ENCODE measurements at regions not wholly inside any gene's neighbourhood (a gene's known extent, or its start where the extent isn't known, plus 50 kb on each side); places are given as distances from the start of the nearest gene placed in this dataset.
"Not testable (repeated sequence)": the region's sequence is repeated elsewhere in the genome, so short reads cannot be mapped to it uniquely, and the experiment has no call there.

- H3K27ac Mint-ChIP-seq = no peak overlapping the region
- no peaks in the 10 kb centered on the region for H3K4me1 Mint-ChIP-seq
- H3K4me3 Mint-ChIP-seq = no peak overlapping the region
- peaks cover 9% of the 10 kb centered on the region for H3K27me3 Mint-ChIP-seq (ENCODE audit: low read depth, poor library complexity)
- no peaks in the 10 kb centered on the region for H3K9me3 Mint-ChIP-seq
- TF ChIP-seq, protein P1, sequence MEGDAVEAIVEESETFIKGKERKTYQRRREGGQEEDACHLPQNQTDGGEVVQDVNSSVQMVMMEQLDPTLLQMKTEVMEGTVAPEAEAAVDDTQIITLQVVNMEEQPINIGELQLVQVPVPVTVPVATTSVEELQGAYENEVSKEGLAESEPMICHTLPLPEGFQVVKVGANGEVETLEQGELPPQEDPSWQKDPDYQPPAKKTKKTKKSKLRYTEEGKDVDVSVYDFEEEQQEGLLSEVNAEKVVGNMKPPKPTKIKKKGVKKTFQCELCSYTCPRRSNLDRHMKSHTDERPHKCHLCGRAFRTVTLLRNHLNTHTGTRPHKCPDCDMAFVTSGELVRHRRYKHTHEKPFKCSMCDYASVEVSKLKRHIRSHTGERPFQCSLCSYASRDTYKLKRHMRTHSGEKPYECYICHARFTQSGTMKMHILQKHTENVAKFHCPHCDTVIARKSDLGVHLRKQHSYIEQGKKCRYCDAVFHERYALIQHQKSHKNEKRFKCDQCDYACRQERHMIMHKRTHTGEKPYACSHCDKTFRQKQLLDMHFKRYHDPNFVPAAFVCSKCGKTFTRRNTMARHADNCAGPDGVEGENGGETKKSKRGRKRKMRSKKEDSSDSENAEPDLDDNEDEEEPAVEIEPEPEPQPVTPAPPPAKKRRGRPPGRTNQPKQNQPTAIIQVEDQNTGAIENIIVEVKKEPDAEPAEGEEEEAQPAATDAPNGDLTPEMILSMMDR (IDR thresholded peaks at IDR 0.05) = no peak
- H3K36me3 Mint-ChIP-seq (ENCODE audit: low read depth) = no peaks in the 10 kb centered on the region
- no peak for DNase-seq
These were observed 86.3 kb downstream of the GYPE start for GRCh38 chr4:143819029-143819428.

- not testable (repeated sequence) for DNase-seq; H3K27ac Mint-ChIP-seq; H3K4me1 Mint-ChIP-seq; H3K36me3 Mint-ChIP-seq (ENCODE audit: low read depth); H3K9me3 Mint-ChIP-seq; H3K4me3 Mint-ChIP-seq; H3K27me3 Mint-ChIP-seq (ENCODE audit: low read depth, poor library complexity)
These were observed 87.5 kb downstream of the GYPE start for GRCh38 chr4:143817866-143818265.

- H3K4me3 Mint-ChIP-seq; DNase-seq; H3K4me1 Mint-ChIP-seq; H3K9me3 Mint-ChIP-seq; H3K36me3 Mint-ChIP-seq (ENCODE audit: low read depth); H3K27me3 Mint-ChIP-seq (ENCODE audit: low read depth, poor library complexity); H3K27ac Mint-ChIP-seq: not testable (repeated sequence)
These were observed 90.0 kb downstream of the GYPE start for GRCh38 chr4:143815375-143815774.

DNA sequence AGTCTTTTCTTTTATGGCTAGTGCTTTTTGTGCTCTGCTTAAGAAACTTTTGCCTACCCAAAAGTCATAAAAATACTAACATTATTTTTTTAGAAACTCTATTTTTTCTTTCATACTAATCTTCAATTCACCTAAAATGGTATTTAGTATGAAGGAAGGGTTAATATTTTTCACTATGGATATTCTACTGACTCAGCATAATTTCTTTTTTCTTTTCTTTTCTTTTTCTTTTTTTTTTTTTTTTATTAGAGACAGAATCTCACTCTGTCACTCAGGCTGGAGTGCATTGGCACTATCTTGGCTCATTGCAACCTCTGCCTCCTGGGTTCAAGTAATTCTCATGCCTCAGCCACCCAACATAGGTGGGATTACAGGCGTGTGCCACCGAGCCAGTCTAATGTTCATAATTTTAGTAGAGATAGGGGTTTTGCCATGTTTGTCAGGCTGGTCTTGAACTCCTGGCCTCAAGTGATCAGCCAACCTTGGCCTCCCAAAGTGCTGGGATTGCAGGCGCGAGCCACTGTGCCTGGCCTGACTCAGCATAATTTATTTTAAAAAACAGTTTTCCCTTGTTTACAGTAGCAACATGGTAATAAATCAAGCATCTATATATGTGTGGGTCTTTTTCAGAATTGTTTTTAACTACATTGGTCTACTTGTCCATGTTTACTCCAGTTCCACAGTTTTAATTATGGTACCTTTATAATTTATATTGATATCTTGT is 91.8 kb downstream of the GYPE start:
- not testable (repeated sequence) for H3K4me3 Mint-ChIP-seq; H3K36me3 Mint-ChIP-seq (ENCODE audit: low read depth); H3K4me1 Mint-ChIP-seq; H3K9me3 Mint-ChIP-seq; H3K27ac Mint-ChIP-seq; H3K27me3 Mint-ChIP-seq (ENCODE audit: low read depth, poor library complexity); DNase-seq

GRCh38 chr4:143791693-143792092 is 91.2 kb upstream of the FREM3 start:
- DNase-seq; H3K9me3 Mint-ChIP-seq; H3K27me3 Mint-ChIP-seq (ENCODE audit: low read depth, poor library complexity); H3K4me1 Mint-ChIP-seq; H3K4me3 Mint-ChIP-seq; H3K27ac Mint-ChIP-seq; H3K36me3 Mint-ChIP-seq (ENCODE audit: low read depth): not testable (repeated sequence)

GRCh38 chr4:143790425-143790824 is 90.0 kb upstream of the FREM3 start:
- not testable (repeated sequence) for DNase-seq; H3K4me1 Mint-ChIP-seq; H3K4me3 Mint-ChIP-seq; H3K9me3 Mint-ChIP-seq; H3K36me3 Mint-ChIP-seq (ENCODE audit: low read depth); H3K27me3 Mint-ChIP-seq (ENCODE audit: low read depth, poor library complexity); H3K27ac Mint-ChIP-seq

GRCh38 chr4:143789618-143790017 is 89.1 kb upstream of the FREM3 start:
- H3K36me3 Mint-ChIP-seq (ENCODE audit: low read depth); H3K4me3 Mint-ChIP-seq; DNase-seq; H3K27me3 Mint-ChIP-seq (ENCODE audit: low read depth, poor library complexity); H3K9me3 Mint-ChIP-seq; H3K27ac Mint-ChIP-seq; H3K4me1 Mint-ChIP-seq: not testable (repeated sequence)

DNA sequence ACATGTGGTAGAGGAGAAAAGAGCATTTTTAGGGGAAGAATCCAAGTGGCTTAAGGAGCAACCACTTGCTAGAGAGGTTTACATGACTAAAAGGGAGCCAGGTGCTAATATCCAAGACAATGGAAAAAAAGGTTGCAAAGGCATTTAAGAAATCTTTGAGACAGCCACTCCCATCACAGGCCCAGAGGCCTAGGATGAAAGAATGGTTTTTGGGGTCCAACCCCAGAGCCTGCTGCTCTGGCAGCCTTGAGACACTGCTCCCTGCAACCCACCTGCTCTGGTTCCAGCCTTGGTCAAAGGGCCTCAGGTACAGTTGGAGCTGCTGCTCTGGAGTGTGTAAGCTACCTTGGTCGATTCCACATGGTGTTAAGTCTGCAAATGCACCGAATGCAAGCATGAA is 84.1 kb upstream of the FREM3 start:
- H3K4me1 Mint-ChIP-seq = no peaks in the 10 kb centered on the region
- H3K27ac Mint-ChIP-seq = no peak overlapping the region
- H3K27me3 Mint-ChIP-seq (ENCODE audit: low read depth, poor library complexity) = no peaks in the 10 kb centered on the region
- no peak for DNase-seq
- H3K36me3 Mint-ChIP-seq (ENCODE audit: low read depth) = no peaks in the 10 kb centered on the region
- H3K9me3 Mint-ChIP-seq = peaks cover 17% of the 10 kb centered on the region
- TF ChIP-seq, protein P1 (IDR thresholded peaks at IDR 0.05) = no peak
- H3K4me3 Mint-ChIP-seq = no peak overlapping the region

- Mint-ChIP-seq H3K27ac (no peak overlapping the region), H3K9me3 (peaks cover 17% of the 10 kb centered on the region), H3K36me3 (ENCODE audit: low read depth) (no peaks in the 10 kb centered on the region), H3K27me3 (ENCODE audit: low read depth, poor library complexity) (no peaks in the 10 kb centered on the region), H3K4me3 (no peak overlapping the region), H3K4me1 (no peaks in the 10 kb centered on the region)
- TF ChIP-seq, protein P1 (IDR thresholded peaks at IDR 0.05) = no peak
- no peak for DNase-seq
These were observed 82.0 kb upstream of the FREM3 start for GRCh38 chr4:143782521-143782920.
